ENCODE measurements at regions not wholly inside any gene's neighbourhood (a gene's known extent, or its start where the extent isn't known, plus 50 kb on each side); places are given as distances from the start of the nearest gene placed in this dataset.

GRCh38 chr12:5163661-5164060, 120.0 kb downstream of the KCNA5 start (continued):
- TF ChIP-seq, protein P1, sequence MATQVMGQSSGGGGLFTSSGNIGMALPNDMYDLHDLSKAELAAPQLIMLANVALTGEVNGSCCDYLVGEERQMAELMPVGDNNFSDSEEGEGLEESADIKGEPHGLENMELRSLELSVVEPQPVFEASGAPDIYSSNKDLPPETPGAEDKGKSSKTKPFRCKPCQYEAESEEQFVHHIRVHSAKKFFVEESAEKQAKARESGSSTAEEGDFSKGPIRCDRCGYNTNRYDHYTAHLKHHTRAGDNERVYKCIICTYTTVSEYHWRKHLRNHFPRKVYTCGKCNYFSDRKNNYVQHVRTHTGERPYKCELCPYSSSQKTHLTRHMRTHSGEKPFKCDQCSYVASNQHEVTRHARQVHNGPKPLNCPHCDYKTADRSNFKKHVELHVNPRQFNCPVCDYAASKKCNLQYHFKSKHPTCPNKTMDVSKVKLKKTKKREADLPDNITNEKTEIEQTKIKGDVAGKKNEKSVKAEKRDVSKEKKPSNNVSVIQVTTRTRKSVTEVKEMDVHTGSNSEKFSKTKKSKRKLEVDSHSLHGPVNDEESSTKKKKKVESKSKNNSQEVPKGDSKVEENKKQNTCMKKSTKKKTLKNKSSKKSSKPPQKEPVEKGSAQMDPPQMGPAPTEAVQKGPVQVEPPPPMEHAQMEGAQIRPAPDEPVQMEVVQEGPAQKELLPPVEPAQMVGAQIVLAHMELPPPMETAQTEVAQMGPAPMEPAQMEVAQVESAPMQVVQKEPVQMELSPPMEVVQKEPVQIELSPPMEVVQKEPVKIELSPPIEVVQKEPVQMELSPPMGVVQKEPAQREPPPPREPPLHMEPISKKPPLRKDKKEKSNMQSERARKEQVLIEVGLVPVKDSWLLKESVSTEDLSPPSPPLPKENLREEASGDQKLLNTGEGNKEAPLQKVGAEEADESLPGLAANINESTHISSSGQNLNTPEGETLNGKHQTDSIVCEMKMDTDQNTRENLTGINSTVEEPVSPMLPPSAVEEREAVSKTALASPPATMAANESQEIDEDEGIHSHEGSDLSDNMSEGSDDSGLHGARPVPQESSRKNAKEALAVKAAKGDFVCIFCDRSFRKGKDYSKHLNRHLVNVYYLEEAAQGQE (IDR thresholded peaks at IDR 0.05; ENCODE audit: unreplicated experiment): no peak

GRCh38 chr12:5165296-5165970, 121.8 kb downstream of the KCNA5 start:
- Histone ChIP-seq H3K4me1 (ENCODE audit: insufficient read depth) (peaks cover 5% of the 10 kb centered on the region; the same call in 1 of the 2 replicates), H3K9me2 (ENCODE audit: insufficient read depth) (no peaks in the 10 kb centered on the region; the same call in 1 of the 2 replicates), H3K4me3 (no peak overlapping the region), H3K27me3 (ENCODE audit: insufficient read depth) (no peaks in the 10 kb centered on the region), H2AFZ (no peak overlapping the region), H3F3A (replicated peaks; ENCODE audit: low read depth) (no peaks in the 10 kb centered on the region), H3K79me2 (replicated peaks; ENCODE audit: insufficient read depth) (no peaks in the 10 kb centered on the region), H3K27ac (ENCODE audit: low read depth) (no peak overlapping the region), H3K36me3 (ENCODE audit: insufficient read depth) (no peaks in the 10 kb centered on the region), H4K20me1 (replicated peaks; ENCODE audit: insufficient read depth) (no peaks in the 10 kb centered on the region), H3K4me2 (no peak overlapping the region)
- ATAC-seq (no peak), DNase-seq (ENCODE audit: low spot score) (no peak)
- H3K4me3 Mint-ChIP-seq: no peak overlapping the region
- TF ChIP-seq POLR2AphosphoS5 (IDR thresholded peaks at IDR 0.05; ENCODE audit: low read depth): no peak
- TF ChIP-seq JUNB (IDR thresholded peaks at IDR 0.05; ENCODE audit: unreplicated experiment): no peak
- TF ChIP-seq ZNF331 (CRISPR knock-in tag; IDR thresholded peaks at IDR 0.05; ENCODE audit: low read depth): no peak
- no peak for TF ChIP-seq CTCF (conservative IDR thresholded peaks at IDR 0.05; ENCODE audit: low read depth in 2 of 2)
- TF ChIP-seq EZH2phosphoT487 (IDR thresholded peaks at IDR 0.05; ENCODE audit: unreplicated experiment): no peak
- TF ChIP-seq, protein P1 (IDR thresholded peaks at IDR 0.05; ENCODE audit: unreplicated experiment): no peak
- TF ChIP-seq STAT1 (IDR thresholded peaks at IDR 0.05; ENCODE audit: unreplicated experiment): no peak
- TF ChIP-seq ZNF462 (CRISPR knock-in tag; IDR thresholded peaks at IDR 0.05): no peak
- peaks cover 4% of the 10 kb centered on the region for H3K27me3 Mint-ChIP-seq (ENCODE audit: insufficient read depth, low read depth, poor library complexity)
- H3K9me3 Mint-ChIP-seq: no peaks in the 10 kb centered on the region
- peaks cover 7% of the 10 kb centered on the region; the same call in 2 of the 3 replicates for H3K4me1 Mint-ChIP-seq
- H3K27ac Mint-ChIP-seq: no peak overlapping the region
- H3K36me3 Mint-ChIP-seq (ENCODE audit: low read depth): no peaks in the 10 kb centered on the region
